Pancreas (tissue), 10 donors: ENCODE measurements at regions not wholly inside any gene's neighbourhood (a gene's known extent, or its start where the extent isn't known, plus 50 kb on each side); places are given as distances from the start of the nearest gene placed in this dataset.

ENCODE experiments used
- ATAC-seq, 4 donors: fragments of 200-7000 bp; cut with Tn5 transposase; one replicate each; pipeline versions ENCODE4 v1.8.0 to v1.9.1; 2020; ENCODE audit warnings: mild to moderate bottlenecking in 4 of 4, moderate library complexity in 4 of 4
- DNase-seq, 6 donors: peaks; one replicate each; pipeline ENCODE4 v3.0.0-alpha.2; 2020
- FAIRE-seq: peaks from 2 replicates; lab custom pipeline; 2012; peaks lifted over from hg19 to GRCh38; lab: Jason Lieb, UNC
- H3K27ac ChIP-seq, 4 donors: fragments of 200-600 bp; sonication (generic); 1 replicate in 3 of 4; 2 replicates in 1 of 4; pipeline versions ENCODE4 v1.5.0 to v1.8.0; 2020
- H3K27me3 ChIP-seq, 4 donors: fragments of 200-600 bp; one replicate each; pipeline ENCODE4 v1.8.0; 2021
- H3K36me3 ChIP-seq, 3 donors: fragments of 200-600 bp; sonication (generic) in 1 of 3; one replicate each; pipeline versions ENCODE4 v1.5.0 to v1.8.0; 2020 to 2021
- H3K4me1 ChIP-seq, 3 donors: fragments of 200-600 bp; one replicate each; pipeline ENCODE4 v1.8.0; 2021
- H3K4me3 ChIP-seq, 4 donors: fragments of 200-600 bp; sonication (generic) in 2 of 4; one replicate each; pipeline versions ENCODE4 v1.5.0 to v1.8.0; 2020 to 2021
- H3K9me3 ChIP-seq, 4 donors: fragments of 200-600 bp; one replicate each; pipeline ENCODE4 v1.8.0; 2021
- WGBS, 2 donors: extraction: QIAGEN DNeasy Blood & Tissue Kit; methylation state at CpG; one replicate each; pipeline ENCODE4 v1.1.7; 2013; 5-methylcytosine and 5-hydroxymethylcytosine counted together
- intact Hi-C, 3 donors: fragments of 100-400 bp; cut with DNase I; formaldehyde crosslinking; loops; one replicate each; pipeline versions ENCODE4 v1.11.1 to v1.14.2; 2022
- TF ChIP-seq, protein P1 (sequence below), 4 donors: fragments of 200-600 bp; sonication (generic) in 3 of 4; IDR thresholded peaks; one replicate each; pipeline versions ENCODE4 v1.5.0 to v1.8.0; 2021; ENCODE audit warnings: antibody characterized with exemption in 4 of 4
- donor health status: healthy with polysubstance abuse.
- donor health status: DM: no; HTN: no; CAD: no; lungs with moderate emphysema.
- donor health status: DM: no; HTN: no; CAD: no.
- donor health status: control.
- donor health status: control.
- donor health status: Bipolar disorder and iron deficiency.
- donor health status: DM: yes; HTN: yes; CAD: no.
- donor health status: DM: no; HTN: no; CAD: no.
- donor health status: DM: no; HTN: no; CAD: no.
- donor health status: DM: yes; HTN: yes; CAD: no.

DNA sequence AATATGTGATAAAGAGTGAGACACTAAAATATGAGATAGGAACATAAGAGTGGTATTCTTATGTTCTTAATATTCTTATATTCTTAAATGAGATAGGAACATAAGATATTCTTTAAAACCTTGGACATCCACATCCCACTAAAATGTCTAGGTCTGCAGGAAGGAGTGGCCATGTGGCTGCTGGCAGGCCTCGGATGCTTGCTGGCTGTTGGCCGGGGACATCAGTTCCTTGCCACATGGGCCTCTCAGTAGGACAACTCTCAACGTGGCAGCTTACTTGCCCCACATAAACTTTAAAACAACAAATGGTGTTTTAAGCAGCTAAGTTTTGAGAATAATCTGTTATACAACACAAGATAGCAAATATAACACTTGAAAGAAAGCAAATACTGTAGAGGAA, 240.1 kb downstream of the CASP12 start:
- no peak overlapping the region for H3K27ac ChIP-seq
- TF ChIP-seq, protein P1, sequence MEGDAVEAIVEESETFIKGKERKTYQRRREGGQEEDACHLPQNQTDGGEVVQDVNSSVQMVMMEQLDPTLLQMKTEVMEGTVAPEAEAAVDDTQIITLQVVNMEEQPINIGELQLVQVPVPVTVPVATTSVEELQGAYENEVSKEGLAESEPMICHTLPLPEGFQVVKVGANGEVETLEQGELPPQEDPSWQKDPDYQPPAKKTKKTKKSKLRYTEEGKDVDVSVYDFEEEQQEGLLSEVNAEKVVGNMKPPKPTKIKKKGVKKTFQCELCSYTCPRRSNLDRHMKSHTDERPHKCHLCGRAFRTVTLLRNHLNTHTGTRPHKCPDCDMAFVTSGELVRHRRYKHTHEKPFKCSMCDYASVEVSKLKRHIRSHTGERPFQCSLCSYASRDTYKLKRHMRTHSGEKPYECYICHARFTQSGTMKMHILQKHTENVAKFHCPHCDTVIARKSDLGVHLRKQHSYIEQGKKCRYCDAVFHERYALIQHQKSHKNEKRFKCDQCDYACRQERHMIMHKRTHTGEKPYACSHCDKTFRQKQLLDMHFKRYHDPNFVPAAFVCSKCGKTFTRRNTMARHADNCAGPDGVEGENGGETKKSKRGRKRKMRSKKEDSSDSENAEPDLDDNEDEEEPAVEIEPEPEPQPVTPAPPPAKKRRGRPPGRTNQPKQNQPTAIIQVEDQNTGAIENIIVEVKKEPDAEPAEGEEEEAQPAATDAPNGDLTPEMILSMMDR (IDR thresholded peaks at IDR 0.05): no peak
- WGBS, 2 donors: 78 to 84% methylated on average over 3 of the region's 3 CpGs
- intact Hi-C loops: no loop called here
- DNase-seq (no peak), ATAC-seq (no peak), FAIRE-seq (no peak)
- no peaks in the 10 kb centered on the region for H3K27me3 ChIP-seq
- H3K4me1 ChIP-seq: peaks cover 0 to 3% (median 0%) of the 10 kb centered on the region in 3 donors
- H3K4me3 ChIP-seq: no peak overlapping the region
- H3K36me3 ChIP-seq: no peaks in the 10 kb centered on the region
- no peaks in the 10 kb centered on the region for H3K9me3 ChIP-seq

- H3K9me3 ChIP-seq: no peaks in the 10 kb centered on the region
- no peaks in the 10 kb centered on the region for H3K27me3 ChIP-seq
- WGBS, 2 donors: 86 to 87% methylated on average over 2 of the region's 2 CpGs
- FAIRE-seq (no peak), ATAC-seq (no peak), DNase-seq (no peak)
- H3K4me3 ChIP-seq: no peak overlapping the region
- TF ChIP-seq, protein P1 (IDR thresholded peaks at IDR 0.05): no peak
- H3K36me3 ChIP-seq: no peaks in the 10 kb centered on the region
- H3K4me1 ChIP-seq: peaks cover 0 to 7% (median 3%) of the 10 kb centered on the region in 3 donors
- no peak overlapping the region for H3K27ac ChIP-seq
- intact Hi-C loops: no loop called here
These were observed 241.2 kb downstream of the CASP12 start for GRCh38 chr11:104657083-104657482.

DNA sequence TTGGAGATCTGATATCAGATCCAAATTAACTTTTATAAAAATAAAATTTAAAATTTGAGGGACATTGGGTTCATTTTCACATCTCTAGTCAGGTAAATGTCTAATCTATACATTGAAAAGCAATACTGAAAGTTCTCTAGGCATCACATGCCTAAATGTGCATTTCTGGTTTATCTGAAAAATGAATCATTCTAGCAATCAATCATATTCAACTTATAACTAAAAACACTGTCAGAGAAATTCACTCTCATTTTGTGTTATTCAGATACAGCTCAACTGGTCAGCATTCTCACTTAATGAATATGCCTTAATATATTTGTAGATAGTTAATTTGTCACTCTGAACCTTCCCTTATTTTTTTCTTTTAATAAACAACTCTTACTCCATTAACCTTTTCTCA, 243.2 kb downstream of the CASP12 start:
- TF ChIP-seq, protein P1 (IDR thresholded peaks at IDR 0.05): no peak
- ATAC-seq: no peak
- peaks cover 0 to 7% (median 3%) of the 10 kb centered on the region in 3 donors for H3K4me1 ChIP-seq
- intact Hi-C loops: no loop called here
- no peak for FAIRE-seq
- H3K36me3 ChIP-seq: no peaks in the 10 kb centered on the region
- DNase-seq: no peak
- no peak overlapping the region for H3K27ac ChIP-seq
- H3K27me3 ChIP-seq: no peaks in the 10 kb centered on the region
- no peak overlapping the region for H3K4me3 ChIP-seq
- H3K9me3 ChIP-seq: no peaks in the 10 kb centered on the region

DNA sequence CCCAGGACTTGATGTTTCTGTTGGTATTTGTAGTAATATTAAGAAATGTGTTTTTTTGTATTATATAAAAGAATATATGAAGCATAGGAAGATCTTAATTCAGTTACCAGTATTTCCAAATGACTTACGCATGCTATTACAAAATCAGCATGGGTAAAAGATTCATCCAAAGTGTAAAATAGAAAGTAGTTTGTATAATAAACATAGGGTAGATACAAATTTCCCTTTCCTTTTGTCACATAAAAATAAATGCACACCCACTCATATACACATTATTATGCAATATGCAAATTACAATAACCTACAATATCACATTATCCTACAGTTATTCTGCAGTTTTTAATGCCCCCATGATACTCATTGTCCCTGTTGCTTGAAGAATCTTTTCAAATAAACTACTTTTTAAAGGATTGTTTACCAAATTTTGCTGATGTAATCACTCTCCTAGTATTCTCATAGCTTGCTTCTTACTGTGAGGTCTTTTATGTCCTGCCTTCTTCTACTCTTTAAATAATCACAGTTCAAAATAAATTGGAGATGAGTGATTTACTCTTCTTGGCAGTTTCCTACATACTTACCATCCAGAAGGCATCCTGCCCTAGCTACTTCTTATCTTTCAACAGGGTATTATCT, 244.0 kb downstream of the CASP12 start:
- FAIRE-seq (no peak), ATAC-seq (no peak), DNase-seq (no peak)
- no peaks in the 10 kb centered on the region for H3K36me3 ChIP-seq
- H3K4me1 ChIP-seq: peaks cover 0 to 7% (median 3%) of the 10 kb centered on the region in 3 donors
- TF ChIP-seq, protein P1 (IDR thresholded peaks at IDR 0.05): no peak
- 96 to 98% methylated on average over 1 of the region's 1 CpG for WGBS, 2 donors
- intact Hi-C loops: no loop called here
- H3K27me3 ChIP-seq: no peaks in the 10 kb centered on the region
- H3K4me3 ChIP-seq: no peak overlapping the region
- no peak overlapping the region for H3K27ac ChIP-seq
- H3K9me3 ChIP-seq: no peaks in the 10 kb centered on the region

DNA sequence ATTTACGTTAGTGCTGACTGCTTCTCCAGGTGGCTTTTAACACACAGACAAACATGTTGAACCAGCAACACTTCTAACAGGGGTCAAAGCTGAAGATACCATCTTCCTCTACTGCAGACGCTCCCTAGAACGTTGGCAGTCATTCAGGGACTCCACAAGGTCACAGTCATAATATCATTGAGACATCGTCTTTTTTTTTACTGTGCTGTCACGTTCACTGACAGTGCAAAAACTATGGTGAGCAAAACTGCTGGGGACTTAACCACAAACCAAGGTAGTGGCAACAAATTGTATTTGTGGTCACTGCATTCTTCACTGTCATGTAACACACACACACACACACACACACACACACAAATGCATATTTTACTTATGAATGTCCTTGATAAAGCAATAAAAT, 244.9 kb downstream of the CASP12 start:
- no peaks in the 10 kb centered on the region for H3K27me3 ChIP-seq
- no peaks in the 10 kb centered on the region for H3K9me3 ChIP-seq
- TF ChIP-seq, protein P1 (IDR thresholded peaks at IDR 0.05): no peak
- no peak for DNase-seq
- intact Hi-C loops: no loop called here
- H3K36me3 ChIP-seq: no peaks in the 10 kb centered on the region
- H3K4me1 ChIP-seq: peaks cover 0 to 7% (median 3%) of the 10 kb centered on the region in 3 donors
- no peak for FAIRE-seq
- WGBS, 2 donors: 1 to 2% methylated on average over 5 of the region's 5 CpGs
- no peak overlapping the region for H3K27ac ChIP-seq
- H3K4me3 ChIP-seq: peak overlapping the region in 1 of 4 donors; percentile 12
- peak in 3 of 4 donors; percentile 35 to 58 (median 41) for ATAC-seq
